HG02642 (cell line): ENCODE measurements at regions not wholly inside any gene's neighbourhood (a gene's known extent, or its start where the extent isn't known, plus 50 kb on each side); places are given as distances from the start of the nearest gene placed in this dataset.
"Not testable (repeated sequence)": the region's sequence is repeated elsewhere in the genome, so short reads cannot be mapped to it uniquely, and the experiment has no call there.

Experiments
- ATAC-seq: cut with Tn5 transposase; IDR thresholded peaks from one replicate; pipeline ENCODE4 v1.9.1; 2021; ENCODE audit warnings: mild to moderate bottlenecking; ENCODE audit not compliant: unreplicated experiment, poor library complexity

DNA sequence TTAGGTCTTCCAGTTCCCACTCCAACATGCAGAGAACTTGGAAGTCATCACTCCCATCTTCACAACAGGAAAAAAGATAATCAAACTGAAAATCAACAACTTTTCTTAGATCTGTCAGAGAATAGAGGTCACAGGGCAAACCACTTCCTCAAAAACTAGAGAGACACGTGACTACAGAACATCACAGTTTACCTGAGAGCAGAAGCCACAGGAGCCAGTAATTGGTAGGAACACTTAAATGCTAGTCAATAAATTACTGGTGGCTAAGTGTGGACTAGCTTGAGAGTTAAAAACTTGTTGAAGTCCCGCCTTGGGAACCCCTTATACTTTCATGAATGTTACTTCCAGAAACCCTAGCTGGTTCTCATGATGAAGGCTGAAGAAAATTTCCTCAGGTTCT, 81.1 kb downstream of the THSD1 start:
- not testable (repeated sequence) for ATAC-seq

DNA sequence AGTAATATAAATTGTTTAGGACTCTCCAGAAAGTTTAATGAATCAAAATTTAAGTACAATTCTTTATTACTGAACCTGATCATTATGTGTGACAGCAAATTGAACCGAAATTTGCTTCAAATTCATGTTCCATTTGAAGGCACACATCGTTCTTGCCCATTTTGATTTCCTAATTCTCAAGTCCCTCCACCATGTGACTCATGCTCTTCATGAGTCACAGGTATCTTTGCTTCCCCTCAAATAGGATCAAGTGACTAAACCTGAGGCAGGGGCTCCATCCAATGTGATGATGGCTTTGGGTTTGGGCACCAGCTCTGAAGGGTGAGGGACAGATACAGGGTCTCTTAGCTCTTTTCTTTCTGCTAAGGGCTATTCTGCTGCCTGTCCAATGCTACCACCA, 86.1 kb downstream of the THSD1 start:
- no peak for ATAC-seq

DNA sequence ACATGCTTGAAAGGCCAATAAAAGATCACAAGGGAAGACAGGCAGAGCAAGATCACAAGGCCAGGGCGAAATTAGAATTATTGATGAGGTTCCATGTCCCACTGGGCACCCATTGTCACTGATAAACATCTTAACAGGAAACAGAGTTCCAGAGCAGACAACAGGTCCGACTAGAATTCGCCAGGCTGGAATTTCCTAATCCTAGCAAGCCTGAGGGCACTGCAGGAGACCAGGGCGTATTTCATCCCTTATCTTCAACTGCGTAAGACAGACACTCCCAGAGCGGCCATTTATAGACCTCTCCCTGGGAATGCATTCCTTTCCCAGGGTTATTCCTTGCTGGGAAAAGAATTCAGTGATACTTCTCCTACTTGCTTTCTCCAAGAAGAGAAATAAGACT, 96.1 kb downstream of the THSD1 start:
- ATAC-seq = not testable (repeated sequence)

DNA sequence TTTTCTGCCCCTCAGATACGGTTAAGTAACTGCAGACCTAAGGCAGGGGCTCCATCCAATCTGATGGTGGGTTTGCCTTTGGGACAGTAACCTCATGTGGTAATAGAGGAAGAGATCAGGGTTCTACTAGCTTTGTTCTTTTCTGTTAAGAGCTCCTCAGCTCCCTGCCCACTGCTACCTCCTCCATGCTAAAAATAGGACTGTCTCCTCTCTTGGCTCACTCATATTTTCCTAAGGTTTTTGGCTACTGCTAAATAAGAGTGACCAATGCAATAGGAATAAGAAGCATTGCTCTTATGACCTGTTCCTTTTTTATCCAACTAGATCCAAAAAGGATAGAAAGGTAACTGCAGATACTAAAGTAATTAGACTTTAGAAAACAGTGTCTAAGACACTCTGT, 99.6 kb downstream of the THSD1 start:
- ATAC-seq = not testable (repeated sequence)

DNA sequence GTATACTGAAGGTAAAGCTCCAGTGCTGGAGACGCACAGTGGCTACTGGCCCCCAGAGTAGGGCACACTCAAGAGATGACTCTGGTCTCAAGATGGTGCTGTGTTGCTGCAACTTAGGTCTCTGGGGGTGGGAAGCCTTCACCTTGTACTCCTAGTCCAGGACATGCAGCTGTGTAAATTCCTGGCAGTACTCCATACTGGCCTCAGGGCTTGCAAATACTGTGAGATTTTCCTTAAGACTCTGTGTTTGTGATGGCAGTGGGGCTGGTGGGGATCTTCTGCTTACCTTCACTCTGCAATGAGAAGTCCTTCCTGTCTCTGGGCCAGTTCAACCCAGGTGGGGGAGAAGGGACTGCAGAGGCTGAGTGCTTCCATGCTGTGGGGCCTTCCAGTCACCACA, 102.9 kb downstream of the THSD1 start:
- not testable (repeated sequence) for ATAC-seq

DNA sequence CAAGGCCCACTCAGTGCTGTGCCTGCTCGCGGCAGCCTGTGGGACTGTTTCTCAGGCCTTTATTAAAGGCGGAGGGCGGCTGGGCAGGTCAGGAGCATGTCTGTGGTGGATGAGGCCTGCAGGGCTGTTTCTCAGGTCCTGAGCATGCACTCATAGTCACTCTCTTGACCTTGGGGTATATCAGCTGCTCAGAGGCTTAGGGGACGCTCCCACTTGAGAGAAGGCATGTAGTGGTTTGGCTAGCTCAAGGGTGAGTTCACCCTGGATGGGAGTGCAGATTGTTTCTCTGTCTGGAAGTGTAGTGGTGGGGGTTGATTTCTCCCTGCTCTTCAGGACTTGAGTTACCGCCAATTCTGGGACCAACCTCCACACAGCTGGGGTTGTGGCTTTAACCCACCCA, 103.3 kb downstream of the THSD1 start:
- ATAC-seq = not testable (repeated sequence)

DNA sequence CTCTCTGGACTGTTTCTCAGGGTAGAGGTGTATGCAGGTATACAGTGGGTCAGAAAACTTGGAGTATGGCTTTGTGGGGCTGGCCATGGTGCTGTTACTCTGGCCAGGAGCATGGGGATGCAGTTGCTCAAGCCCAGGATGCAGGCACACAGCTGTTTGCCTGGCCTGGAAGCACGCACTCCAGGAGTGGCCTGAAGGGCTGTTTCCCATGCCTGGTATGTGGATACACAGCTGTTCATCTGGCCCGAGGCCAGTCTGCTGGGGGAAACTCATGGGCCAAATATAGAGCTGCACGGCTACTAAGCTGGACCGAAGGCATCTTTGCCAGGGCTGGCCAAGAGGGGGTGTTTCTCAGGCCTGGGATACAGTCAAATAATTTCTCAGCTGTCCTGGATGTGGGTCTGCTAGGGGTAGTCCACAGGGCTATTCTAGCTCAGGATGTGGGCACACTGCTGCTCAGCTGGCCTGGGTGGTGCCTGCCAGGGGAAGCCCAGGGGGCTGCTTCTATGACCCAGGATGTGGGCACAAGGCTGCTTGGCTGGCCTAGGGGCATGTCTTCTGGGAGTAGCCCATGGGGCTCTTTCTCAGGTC, 104.1 kb downstream of the THSD1 start:
- ATAC-seq = not testable (repeated sequence)

DNA sequence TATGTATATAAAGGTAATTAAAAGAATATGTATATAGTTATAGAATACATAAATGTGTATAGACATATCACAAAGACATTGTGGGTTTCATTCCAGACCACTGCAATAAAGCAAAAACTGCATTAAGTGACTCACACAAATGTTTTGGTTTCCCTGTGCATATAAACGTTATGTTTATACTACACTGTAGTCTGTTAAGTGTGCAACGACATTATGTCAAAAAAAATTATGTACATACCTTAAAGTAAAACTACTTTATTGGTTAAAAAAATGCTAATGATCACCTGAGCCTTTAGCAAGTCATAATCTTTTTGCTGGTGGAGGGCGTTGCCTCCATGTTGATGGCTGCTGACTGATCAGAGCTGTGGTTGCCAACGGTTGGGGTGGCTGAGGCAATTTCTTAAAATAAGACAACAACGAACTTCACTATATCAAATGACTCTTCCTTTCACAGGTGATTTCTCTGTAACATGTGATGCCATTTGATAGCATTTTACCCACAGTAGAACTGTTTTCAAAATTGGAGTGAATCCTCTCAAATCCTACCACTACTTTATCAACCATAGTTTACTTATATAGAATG, 107.8 kb downstream of the THSD1 start:
- not testable (repeated sequence) for ATAC-seq

DNA sequence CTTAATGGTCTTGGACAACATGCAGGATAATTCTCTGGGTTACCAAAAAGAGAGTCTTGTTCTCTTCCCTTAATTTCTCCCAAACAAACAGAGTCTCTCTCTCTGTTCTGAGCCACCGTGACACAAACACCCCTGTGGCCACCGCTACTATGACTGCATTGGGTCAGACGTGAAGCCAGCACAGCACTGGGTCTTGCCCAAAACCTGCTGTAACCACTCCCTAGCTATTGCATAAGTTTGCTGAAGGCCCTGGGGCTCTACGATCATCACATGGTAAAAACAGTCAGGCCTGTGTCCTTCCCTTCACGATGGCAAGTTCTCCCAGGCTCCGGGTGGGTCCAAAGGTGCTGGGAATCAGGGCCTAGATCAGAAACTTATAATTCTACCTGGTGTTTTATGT, 117.1 kb downstream of the THSD1 start:
- ATAC-seq = not testable (repeated sequence)

DNA sequence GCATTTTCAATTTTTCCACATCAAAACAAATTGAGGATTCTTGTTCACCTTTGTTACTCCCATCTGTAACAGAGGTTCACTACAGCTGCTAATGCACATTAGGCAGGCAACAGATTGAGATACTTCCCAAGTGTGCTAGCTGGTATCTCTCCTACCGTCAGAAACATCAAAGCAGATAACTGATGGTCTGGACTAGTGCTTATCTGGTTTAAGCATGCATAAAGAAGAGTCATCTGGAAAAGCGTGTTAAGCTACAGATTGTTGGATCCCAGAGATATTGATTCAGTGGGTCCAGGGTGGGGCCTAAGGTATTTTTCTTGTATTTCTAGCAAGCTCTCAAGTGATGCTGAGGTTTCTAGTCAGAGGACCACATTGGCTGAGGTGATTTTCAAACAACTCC, 122.0 kb upstream of the NEK3 start:
- not testable (repeated sequence) for ATAC-seq

DNA sequence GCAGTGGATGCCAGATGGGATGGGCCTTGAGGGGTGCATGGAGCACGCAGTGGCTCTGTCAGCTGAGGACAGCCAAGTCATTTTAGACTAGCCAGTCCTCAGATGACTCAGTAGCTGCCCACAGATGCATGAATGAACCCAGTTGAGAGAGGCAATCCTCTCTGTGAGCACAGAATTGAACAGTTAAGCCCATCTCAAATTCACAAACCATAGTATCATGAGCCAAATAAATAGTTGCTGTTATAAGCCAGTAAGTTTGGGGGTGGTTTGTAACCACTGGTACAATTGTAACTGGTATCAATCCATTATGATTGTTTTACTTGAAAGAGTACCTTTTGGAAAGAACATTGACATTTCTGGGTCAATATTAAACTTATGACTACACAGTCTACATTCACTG, 120.0 kb upstream of the NEK3 start:
- ATAC-seq = not testable (repeated sequence)

DNA sequence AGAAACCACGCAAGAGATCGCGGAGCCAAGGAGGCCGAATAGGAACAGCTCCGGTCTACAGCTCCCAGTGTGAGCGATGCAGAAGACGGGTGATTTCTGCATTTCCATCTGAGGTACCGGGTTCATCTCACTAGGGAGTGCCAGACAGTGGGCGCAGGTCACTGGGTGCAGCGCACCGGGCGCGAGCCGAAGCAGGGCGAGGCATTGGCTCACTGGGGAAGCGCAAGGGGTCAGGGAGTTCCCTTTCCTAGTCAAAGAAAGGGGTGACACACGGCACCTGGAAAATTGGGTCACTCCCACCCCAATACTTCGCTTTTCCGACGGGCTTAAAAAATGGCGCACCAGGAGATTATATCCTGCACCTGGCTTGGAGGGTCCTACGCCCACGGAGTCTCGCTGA, 94.9 kb upstream of the NEK3 start:
- ATAC-seq = not testable (repeated sequence)

DNA sequence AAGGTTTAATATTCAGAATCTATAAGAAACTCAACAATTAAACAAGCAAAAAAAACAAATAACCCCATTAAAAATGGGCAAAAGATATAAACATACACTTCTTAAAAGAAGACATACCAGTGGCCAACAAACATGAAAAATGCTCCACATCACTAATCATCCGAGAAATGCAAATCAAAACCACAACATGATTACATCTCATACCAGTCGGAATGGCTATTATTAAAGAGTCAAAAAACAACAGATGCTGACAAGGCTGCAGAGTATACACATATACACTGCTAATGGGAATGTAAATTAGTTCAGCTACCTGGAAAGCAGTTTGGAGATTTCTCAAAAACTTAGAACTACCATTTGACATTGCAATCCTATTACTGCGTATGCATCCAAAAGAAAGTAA, 81.4 kb upstream of the NEK3 start:
- peak; percentile 78 for ATAC-seq

DNA sequence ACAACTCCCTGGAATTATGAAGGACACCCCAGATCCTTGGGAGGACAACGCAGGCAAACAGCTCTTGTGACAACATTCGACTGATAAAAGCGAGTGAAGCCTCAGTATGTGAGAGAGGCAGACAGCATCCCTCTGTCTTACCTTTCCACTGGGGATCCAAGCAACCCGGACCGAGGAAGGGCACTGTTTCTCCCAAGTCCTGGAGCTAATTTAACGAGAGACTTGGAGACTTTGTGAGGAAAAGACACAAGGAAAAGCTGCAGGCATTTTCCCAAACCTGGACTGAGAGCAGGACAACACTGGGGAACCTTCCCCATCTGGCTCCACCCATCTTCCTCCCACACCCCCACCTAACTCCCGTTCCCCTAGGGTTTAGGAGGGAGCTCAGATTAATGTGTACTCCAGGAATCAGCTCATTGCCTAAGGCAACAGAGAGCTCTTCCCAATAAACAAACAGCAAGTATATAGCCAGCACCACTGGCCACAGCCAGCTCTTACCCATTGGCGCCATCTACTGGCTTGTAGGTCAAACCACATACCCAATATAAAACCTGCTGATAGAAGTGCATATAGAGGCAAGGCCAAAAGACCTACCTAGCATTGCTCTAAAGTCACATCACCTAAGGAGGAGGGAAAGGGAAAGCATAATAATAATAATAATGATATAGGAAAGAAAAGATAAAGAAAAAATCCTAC, 76.7 kb upstream of the NEK3 start:
- peak; percentile 80 for ATAC-seq

DNA sequence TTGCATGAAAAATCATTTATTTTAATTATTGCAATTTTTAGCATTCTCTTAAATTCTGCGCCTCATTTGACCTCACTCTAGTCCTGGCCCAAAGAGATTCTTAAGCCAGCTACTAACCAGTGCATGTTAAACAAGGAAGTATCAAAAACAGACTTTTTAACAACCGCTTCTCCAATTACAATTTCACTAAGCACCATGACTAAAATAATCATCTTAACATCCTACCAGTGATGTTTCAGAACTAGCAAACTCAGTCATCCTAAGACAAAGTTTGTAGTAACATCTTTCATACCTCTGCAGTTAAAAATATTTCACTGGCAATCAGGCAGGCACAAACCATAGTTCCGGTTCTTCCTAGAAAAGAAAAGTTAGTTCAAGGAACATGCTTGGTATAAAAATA, 75.5 kb upstream of the NEK3 start:
- not testable (repeated sequence) for ATAC-seq

DNA sequence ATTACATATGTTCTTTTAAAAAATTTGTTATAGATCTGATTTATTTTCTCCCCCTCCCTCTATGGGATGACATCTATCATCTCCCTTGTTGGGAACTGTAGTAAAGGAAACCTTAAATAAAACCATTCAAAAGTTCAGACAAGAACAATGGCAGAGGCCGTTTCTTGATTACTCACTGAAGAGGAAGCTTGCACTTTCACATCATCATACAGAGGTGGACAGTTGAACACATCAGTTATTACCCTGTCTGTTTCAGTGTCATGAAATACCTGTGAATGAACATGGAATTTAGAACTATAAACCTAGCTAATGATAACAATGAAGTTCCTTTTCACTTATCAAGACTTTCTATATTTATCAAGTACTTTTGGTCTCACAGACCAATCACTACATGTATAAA, 63.7 kb upstream of the NEK3 start:
- ATAC-seq = not testable (repeated sequence)

DNA sequence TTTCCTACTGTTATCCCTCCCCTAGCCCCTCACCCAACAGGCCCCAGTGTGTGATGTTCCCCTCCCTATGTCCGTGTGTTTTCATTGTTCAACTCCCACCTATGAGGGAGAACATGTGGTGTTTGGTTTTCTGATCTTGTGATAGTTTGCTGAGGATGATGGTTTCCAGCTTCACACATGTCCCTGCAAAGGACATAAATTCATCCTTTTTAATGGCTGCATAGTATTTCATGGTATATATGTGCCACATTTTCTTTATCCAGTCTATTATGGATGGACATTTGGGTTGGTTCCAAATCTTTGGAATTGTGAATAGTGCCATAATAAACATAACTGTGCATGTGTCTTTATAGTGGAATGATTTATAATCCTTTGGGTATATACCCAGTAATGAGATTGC, 54.5 kb upstream of the NEK3 start:
- ATAC-seq = not testable (repeated sequence)

DNA sequence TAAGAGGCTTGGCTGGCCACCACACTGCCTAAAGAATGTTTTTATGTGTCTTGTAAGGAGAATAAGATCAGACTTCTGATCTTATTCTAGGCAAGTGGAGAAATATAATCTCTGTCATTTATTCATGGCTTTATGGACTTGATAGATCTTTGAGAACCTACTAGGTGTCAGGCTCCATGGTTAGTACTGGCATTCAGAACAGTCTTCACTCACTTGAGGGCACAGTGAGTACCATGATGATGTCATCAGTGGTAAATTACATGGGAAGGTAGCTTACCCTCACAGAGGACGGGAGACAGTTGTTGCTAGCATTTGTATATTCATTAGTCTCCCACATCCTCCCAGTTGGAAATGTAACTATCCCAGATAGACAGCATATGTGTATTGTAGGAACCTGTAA, 53.5 kb upstream of the NEK3 start:
- ATAC-seq = not testable (repeated sequence)

DNA sequence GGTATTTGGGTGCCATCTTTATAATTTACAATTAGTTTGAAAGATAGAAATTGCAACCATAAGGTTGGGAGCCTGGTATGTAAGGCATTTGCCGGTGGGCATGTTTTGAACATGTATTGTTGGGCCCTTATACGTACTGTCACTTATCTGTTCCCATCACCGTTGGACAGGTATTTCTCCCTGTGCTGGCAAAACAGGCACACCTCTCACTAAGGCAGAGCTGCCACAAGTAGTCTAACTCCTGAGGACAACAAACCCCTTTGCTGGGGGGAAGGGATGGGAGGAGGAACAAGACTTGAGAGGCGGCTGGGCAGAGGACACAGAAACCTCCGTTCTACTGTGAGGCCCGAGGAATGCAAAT, 52.0 kb upstream of the NEK3 start:
- ATAC-seq = not testable (repeated sequence)

DNA sequence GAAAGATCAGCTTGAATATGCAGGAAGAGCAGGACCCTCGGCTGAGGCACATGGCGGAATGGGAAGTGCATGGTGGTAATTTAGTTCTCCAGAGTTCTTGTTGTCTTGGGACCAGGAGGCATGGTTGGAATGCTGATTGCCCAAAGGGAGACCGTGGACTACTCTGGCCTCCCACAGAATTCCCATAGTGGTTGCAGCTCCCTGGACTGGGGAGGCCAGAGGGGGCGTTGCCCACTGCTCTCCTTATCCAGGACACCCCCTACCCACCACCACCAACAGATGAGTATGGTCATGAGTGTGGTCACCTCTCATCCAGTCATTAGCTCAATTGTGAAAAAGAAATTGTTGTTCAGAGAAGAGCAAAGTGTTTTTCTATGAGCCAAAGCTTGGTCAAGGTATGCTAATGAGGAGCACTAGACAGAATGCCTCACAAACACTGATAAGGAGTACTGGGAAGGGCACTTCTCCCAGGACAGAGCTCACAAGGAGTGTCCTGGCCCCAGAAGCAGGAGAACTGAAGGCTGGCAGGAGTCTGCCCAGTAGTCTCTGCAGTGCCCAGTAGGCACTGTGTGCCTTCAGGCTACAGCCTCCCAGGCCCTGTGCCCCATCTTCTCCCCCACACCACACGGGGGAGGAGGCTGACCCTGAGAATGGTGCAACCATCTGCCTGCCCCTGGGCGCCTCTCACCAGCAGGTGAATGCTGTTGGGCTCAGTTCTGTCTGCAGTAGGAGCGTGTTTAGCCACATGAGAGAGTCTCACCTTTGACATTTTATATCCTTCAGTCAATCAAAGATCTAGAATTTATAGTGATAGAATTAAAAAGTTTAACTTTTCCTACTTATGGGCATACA, 51.4 kb upstream of the NEK3 start:
- not testable (repeated sequence) for ATAC-seq
